PC-3 (cell line): ENCODE measurements at regions not wholly inside any gene's neighbourhood (a gene's known extent, or its start where the extent isn't known, plus 50 kb on each side); places are given as distances from the start of the nearest gene placed in this dataset.

Source experiments
- CTCF ChIP-seq: fragments of 300-600 bp; sonication (generic); conservative IDR thresholded peaks from 2 replicates; pipeline ENCODE4 v1.5.1; 2017; ENCODE audit warnings: antibody characterized with exemption, low read depth, mild to moderate bottlenecking, low read length
- EZH2phosphoT487 ChIP-seq: fragments of 300-600 bp; sonication (generic); IDR thresholded peaks from 2 replicates; pipeline ENCODE4 v1.6.1; 2018; ENCODE audit warnings: mild to moderate bottlenecking, antibody characterized with exemption, low read length, borderline replicate concordance

GRCh38 chr9:16310278-16311110 lies 560.0 kb downstream of the BNC2 start:
- no peak for TF ChIP-seq CTCF
- TF ChIP-seq EZH2phosphoT487, result no peak
